ENCODE measurements at regions not wholly inside any gene's neighbourhood (a gene's known extent, or its start where the extent isn't known, plus 50 kb on each side); places are given as distances from the start of the nearest gene placed in this dataset.

DNA sequence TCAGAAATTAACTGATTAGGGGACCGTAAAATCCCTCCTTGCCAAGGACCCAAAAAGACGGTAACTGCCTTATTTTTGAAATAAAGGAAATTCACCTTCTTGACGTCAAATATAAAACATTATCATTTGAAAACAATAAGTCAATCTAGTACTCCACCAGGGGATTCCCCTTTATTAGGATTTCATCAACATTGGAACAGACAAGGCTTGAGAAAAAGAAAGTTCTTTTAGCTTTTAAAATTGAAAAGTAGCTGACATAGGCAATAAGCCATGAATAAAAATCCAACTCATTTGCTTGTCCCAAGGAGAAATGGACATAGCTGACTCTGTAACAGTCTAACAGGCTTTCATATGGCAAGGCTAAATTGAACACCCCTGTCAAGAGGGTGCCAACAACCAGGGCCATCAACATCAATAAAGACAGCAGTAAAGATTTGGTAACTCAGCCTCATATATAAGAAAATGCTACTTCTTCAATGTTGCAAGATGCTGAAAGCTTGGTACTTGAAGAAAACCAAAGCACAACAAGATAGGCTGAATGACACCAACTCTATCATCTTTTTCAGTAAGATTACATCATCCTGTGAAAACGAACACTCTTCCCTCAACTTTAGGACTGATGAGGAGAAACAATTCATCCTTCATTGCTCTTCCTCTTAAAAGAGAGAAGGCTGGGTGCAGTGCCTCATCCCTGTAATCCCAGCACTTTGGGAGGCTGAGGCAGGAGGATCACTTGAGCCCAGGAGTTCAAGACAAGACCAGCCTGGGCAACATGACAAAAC lies 121.0 kb upstream of the PRDM1 start:
- H3K36me3 ChIP-seq, result no peaks in the 10 kb centered on the region
- no peak for DNase-seq
- H3K9me3 ChIP-seq, result no peaks in the 10 kb centered on the region
- H3K4me1 ChIP-seq, result no peaks in the 10 kb centered on the region
- no peaks in the 10 kb centered on the region for H3K27me3 ChIP-seq
- no peak for TF ChIP-seq CTCF (IDR thresholded peaks at IDR 0.05; ENCODE audit: low read depth, low read length)
- H3K4me3 ChIP-seq (ENCODE audit: low read depth, low read length), result no peak overlapping the region

DNA sequence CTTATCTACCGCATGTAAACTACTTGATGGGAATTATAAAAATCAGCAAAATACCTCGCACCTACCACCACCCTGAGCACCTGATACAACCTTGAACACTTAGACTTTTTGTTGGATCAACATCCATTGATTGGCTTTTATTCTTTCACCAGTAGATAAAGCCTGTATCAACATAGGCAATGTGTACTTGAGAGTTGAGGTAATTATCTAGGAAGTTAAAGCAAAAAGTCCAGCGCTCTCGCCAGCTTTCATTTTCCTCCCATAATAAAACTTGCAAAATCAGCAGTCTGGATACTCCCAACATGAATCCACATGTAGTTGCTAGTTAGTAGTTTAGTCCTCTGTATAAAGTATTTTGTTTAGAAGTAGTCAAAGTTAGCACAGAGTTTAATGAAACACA lies 132.0 kb upstream of the PRDM1 start:
- no peaks in the 10 kb centered on the region for H3K36me3 ChIP-seq
- no peaks in the 10 kb centered on the region for H3K9me3 ChIP-seq
- no peak for DNase-seq
- H3K4me3 ChIP-seq (ENCODE audit: low read depth, low read length), result no peak overlapping the region
- TF ChIP-seq CTCF (IDR thresholded peaks at IDR 0.05; ENCODE audit: low read depth, low read length), result no peak
- H3K27me3 ChIP-seq, result peaks cover 3% of the 10 kb centered on the region; the same call in 1 of the 2 replicates
- no peaks in the 10 kb centered on the region for H3K4me1 ChIP-seq

DNA sequence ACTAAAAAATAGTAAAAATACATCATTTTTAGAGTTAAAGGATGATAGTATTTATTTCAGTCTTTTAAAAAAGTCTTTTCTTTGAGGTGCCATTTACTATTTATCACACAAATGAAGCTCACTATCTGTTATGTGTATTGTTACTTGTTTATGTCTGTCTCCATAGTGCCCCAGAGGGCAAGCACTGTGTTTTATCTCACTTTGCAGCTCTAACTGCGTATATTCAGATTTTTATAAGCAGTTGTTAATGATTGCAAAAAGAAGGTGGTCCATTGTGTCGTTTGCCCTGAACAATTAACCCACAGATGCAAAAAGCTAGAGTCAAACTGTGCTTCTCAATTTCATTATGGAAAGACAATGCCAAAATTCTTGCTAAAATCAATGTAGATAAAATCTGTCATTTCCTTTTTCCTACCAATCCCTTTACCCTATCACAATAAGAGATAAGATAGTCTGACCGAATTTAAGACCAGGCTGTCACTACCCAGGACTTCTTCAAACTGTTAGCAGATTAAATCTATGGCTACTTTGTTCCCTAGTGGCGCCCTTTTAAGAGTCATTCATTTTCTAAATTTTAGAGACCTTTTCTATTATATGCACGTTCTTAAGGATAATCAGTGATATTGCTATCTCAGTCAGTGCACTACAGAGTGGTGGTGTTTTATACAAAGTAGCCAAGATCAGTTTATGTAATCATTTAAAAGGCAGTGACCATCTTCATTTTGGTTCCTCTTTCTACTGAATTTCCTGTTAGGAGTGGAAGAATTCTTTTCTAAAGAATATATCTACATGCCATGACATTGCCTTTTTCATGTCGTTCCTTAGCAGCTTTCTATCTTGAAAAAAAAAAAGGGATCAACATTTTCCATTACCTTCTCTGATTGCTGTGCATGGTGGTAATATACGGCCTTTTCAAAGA lies 133.1 kb upstream of the PRDM1 start:
- Histone ChIP-seq H3K4me1 (no peaks in the 10 kb centered on the region), H3K36me3 (no peaks in the 10 kb centered on the region)
- TF ChIP-seq CTCF (IDR thresholded peaks at IDR 0.05; ENCODE audit: low read depth, low read length), result no peak

GRCh38 chr6:105952326-105952725 lies 133.8 kb upstream of the PRDM1 start:
- no peak for TF ChIP-seq CTCF (IDR thresholded peaks at IDR 0.05; ENCODE audit: low read depth, low read length)
- H3K4me3 ChIP-seq (ENCODE audit: low read depth, low read length), result no peak overlapping the region
- H3K9me3 ChIP-seq, result no peaks in the 10 kb centered on the region
- H3K36me3 ChIP-seq, result no peaks in the 10 kb centered on the region
- H3K27me3 ChIP-seq, result 0 out of 2 replicates have a peak, but pooled peaks cover 3% of the 10 kb centered on the region
- DNase-seq, result no peak
- H3K4me1 ChIP-seq, result no peaks in the 10 kb centered on the region

More for the DNA sequence above, 133.1 kb upstream of the PRDM1 start:
- H3K4me3 ChIP-seq (ENCODE audit: low read depth, low read length), result no peak overlapping the region
- no peak for DNase-seq
- H3K27me3 ChIP-seq, result 0 out of 2 replicates have a peak, but pooled peaks cover 3% of the 10 kb centered on the region
- no peaks in the 10 kb centered on the region for H3K9me3 ChIP-seq

DNA sequence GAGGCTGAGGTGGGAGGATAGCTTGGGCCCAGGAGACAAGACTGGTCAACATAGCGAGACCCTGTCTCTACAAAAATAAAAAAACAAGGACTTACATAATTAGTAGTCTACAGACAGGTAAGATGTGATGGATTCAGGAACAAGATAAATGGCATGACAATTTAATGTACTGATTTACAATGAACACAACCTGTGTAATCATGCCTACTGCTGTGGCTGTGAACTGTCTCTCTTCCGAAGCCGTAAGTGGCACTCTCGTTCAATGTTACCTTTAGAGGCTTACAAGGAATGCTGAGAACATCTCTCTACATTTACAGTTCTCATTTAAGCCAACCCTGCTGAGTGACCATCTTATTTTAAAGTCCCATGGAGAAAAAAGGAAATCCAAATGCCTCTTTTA lies 134.8 kb upstream of the PRDM1 start:
- no peak for TF ChIP-seq CTCF (IDR thresholded peaks at IDR 0.05; ENCODE audit: low read depth, low read length)
- 0 out of 2 replicates have a peak, but pooled peaks cover 3% of the 10 kb centered on the region for H3K27me3 ChIP-seq
- no peak overlapping the region for H3K4me3 ChIP-seq (ENCODE audit: low read depth, low read length)
- no peaks in the 10 kb centered on the region for H3K36me3 ChIP-seq
- H3K9me3 ChIP-seq, result no peaks in the 10 kb centered on the region
- no peaks in the 10 kb centered on the region for H3K4me1 ChIP-seq
- no peak for DNase-seq
